Vagina (tissue), 2 donors: ENCODE measurements at regions not wholly inside any gene's neighbourhood (a gene's known extent, or its start where the extent isn't known, plus 50 kb on each side); places are given as distances from the start of the nearest gene placed in this dataset.

Experiments
- CTCF ChIP-seq, 3 experiments: fragments of 450-650 bp in 2 of 3; fragments of 200-600 bp in 1 of 3; sonication (generic) in 1 of 3; IDR thresholded peaks; one replicate each; pipeline ENCODE4 v1.5.1; 2017 to 2019; ENCODE audit warnings: antibody characterized with exemption in 3 of 3, mild to moderate bottlenecking in 2 of 3, moderate library complexity in 2 of 3
- POLR2A ChIP-seq, 2 donors: fragments of 450-650 bp; IDR thresholded peaks; one replicate each; pipeline ENCODE4 v1.6.1; 2017; ENCODE audit warnings: antibody characterized with exemption in 2 of 2, mild to moderate bottlenecking in 2 of 2, moderate library complexity in 2 of 2
- POLR2AphosphoS5 ChIP-seq, 2 donors: sonication (generic); formaldehyde crosslinking; IDR thresholded peaks; one replicate each; pipeline ENCODE4 v1.9.0; 2017; ENCODE audit warnings: antibody characterized with exemption in 2 of 2, mild to moderate bottlenecking in 2 of 2, low read depth in 1 of 2; ENCODE audit not compliant: insufficient read depth in 1 of 2

GRCh38 chr2:172283476-172283875 lies 143.9 kb upstream of the ITGA6 start:
- no peak for TF ChIP-seq CTCF (IDR thresholded peaks at IDR 0.05)
- TF ChIP-seq POLR2AphosphoS5 (IDR thresholded peaks at IDR 0.05; ENCODE audit: insufficient read depth in 1 of 2, low read depth in 1 of 2), result no peak
- TF ChIP-seq POLR2A (IDR thresholded peaks at IDR 0.05), result no peak
